Left ventricle myocardium inferior (tissue), 1 donor: ENCODE measurements at regions not wholly inside any gene's neighbourhood (a gene's known extent, or its start where the extent isn't known, plus 50 kb on each side); places are given as distances from the start of the nearest gene placed in this dataset.

Experiments
- DNase-seq: peaks from one replicate; pipeline ENCODE4 v3.0.0-alpha.2; 2020
- H3K27ac ChIP-seq: fragments of 200-600 bp; replicated peaks from 2 replicates; pipeline ENCODE4 v1.8.0; 2021
- H3K27me3 ChIP-seq: fragments of 200-600 bp; 2 replicates; pipeline ENCODE4 v1.8.0; 2021; ENCODE audit warnings: low read depth
- H3K36me3 ChIP-seq: fragments of 200-600 bp; 2 replicates; pipeline ENCODE4 v1.8.0; 2021
- H3K4me1 ChIP-seq: fragments of 200-600 bp; 2 replicates; pipeline ENCODE4 v1.8.0; 2021
- H3K4me3 ChIP-seq: fragments of 200-600 bp; 2 replicates; pipeline ENCODE4 v1.8.0; 2021; ENCODE audit warnings: mild to moderate bottlenecking, moderate library complexity
- H3K9me3 ChIP-seq: fragments of 200-600 bp; replicated peaks from 2 replicates; pipeline ENCODE4 v1.8.0; 2021
- intact Hi-C: fragments of 100-400 bp; cut with micrococcal nuclease; formaldehyde crosslinking; loops from one replicate; pipeline ENCODE4 v1.11.0; 2022
- TF ChIP-seq, protein P1 (sequence below): fragments of 200-600 bp; IDR thresholded peaks from 2 replicates; pipeline ENCODE4 v1.8.0; 2021; ENCODE audit warnings: antibody characterized with exemption, mild to moderate bottlenecking, borderline replicate concordance
- donor health status: DM: no; HTN: yes; CAD: no; lungs with severe emphysema.

GRCh38 chr4:189035654-189036053, 896.4 kb downstream of the TRIML1 start:
- Histone ChIP-seq H3K36me3 (no peaks in the 10 kb centered on the region), H3K9me3 (no peaks in the 10 kb centered on the region), H3K27ac (no peak overlapping the region), H3K4me1 (no peaks in the 10 kb centered on the region), H3K4me3 (no peak overlapping the region), H3K27me3 (no peaks in the 10 kb centered on the region)
- no peak for DNase-seq
- TF ChIP-seq, protein P1, sequence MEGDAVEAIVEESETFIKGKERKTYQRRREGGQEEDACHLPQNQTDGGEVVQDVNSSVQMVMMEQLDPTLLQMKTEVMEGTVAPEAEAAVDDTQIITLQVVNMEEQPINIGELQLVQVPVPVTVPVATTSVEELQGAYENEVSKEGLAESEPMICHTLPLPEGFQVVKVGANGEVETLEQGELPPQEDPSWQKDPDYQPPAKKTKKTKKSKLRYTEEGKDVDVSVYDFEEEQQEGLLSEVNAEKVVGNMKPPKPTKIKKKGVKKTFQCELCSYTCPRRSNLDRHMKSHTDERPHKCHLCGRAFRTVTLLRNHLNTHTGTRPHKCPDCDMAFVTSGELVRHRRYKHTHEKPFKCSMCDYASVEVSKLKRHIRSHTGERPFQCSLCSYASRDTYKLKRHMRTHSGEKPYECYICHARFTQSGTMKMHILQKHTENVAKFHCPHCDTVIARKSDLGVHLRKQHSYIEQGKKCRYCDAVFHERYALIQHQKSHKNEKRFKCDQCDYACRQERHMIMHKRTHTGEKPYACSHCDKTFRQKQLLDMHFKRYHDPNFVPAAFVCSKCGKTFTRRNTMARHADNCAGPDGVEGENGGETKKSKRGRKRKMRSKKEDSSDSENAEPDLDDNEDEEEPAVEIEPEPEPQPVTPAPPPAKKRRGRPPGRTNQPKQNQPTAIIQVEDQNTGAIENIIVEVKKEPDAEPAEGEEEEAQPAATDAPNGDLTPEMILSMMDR: no peak
- intact Hi-C loops: no loop called here

DNA sequence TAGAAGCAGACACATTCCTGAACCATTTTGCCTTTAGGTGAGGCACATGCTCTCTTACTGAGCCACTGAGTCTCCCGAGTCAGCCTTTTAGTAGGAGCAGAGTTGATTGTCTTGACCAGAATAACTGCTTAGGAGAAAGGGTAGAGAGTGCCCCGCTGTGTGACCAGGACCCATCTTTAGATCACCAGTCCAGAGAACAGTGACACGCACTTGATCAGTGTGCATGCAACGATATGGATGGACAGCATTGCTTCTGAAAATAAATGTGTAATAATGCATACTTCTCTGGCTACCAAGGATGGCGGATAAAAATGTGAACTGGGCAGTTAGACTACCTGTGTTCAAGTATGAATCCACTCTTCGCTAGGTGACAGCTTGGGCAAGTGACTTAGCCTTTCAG, 897.7 kb downstream of the TRIML1 start:
- TF ChIP-seq, protein P1: no peak

DNA sequence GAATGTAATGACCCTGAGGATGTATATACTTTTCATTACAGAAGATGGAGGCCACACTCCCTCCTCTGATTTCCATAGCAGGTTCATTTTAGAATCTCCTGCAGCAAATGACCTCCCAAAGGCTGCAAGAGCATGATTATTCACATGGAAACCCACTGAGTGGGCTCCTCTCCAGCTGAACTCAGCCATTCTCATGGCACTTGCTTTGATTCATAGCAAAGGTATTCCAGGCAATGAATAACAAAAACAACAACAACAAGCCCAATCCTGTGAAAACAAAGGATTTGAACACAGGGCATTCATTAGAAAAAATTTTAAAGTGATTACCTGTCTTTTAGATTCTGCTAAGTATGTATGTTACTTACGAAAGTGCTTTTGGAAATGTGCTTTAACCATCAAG, 894.0 kb upstream of the FRG1 start:
- H3K27ac ChIP-seq: no peak overlapping the region
- no peak for DNase-seq
- intact Hi-C loops: no loop called here
- TF ChIP-seq, protein P1: no peak
- no peaks in the 10 kb centered on the region for H3K9me3 ChIP-seq
- H3K27me3 ChIP-seq: peaks cover 24% of the 10 kb centered on the region
- no peaks in the 10 kb centered on the region for H3K36me3 ChIP-seq
- H3K4me1 ChIP-seq: no peaks in the 10 kb centered on the region
- no peak overlapping the region for H3K4me3 ChIP-seq

More for the DNA sequence above, 897.7 kb downstream of the TRIML1 start:
- no peak overlapping the region for H3K27ac ChIP-seq
- H3K36me3 ChIP-seq: no peaks in the 10 kb centered on the region
- DNase-seq: no peak
- intact Hi-C loops: no loop called here
- H3K9me3 ChIP-seq: no peaks in the 10 kb centered on the region
- H3K27me3 ChIP-seq: no peaks in the 10 kb centered on the region
- H3K4me3 ChIP-seq: no peak overlapping the region
- no peaks in the 10 kb centered on the region for H3K4me1 ChIP-seq

DNA sequence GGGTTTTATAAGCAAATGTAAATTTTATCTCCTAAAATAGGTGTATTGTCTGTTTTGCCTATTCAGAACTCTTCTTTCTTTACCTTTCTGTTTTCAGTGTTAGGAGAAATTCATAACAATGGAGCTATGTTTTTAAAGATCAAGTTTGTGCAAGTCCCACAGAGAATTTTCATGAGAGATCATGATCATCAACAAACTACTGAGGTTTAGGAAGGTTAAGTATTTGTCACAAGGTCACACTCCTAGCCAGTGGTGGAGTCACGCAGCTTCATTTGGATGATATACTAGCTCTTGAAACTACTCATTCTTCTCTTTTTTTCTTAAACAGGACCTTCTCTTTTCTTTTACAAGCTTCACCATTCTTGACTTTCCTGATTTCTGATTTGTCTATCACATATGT, 892.6 kb upstream of the FRG1 start:
- no peak for DNase-seq
- Histone ChIP-seq H3K27ac (no peak overlapping the region), H3K4me1 (no peaks in the 10 kb centered on the region), H3K9me3 (no peaks in the 10 kb centered on the region), H3K27me3 (peaks cover 24% of the 10 kb centered on the region), H3K36me3 (no peaks in the 10 kb centered on the region), H3K4me3 (no peak overlapping the region)
- intact Hi-C loops: no loop called here
- TF ChIP-seq, protein P1: no peak

GRCh38 chr4:189049682-189050081, 891.0 kb upstream of the FRG1 start:
- H3K27ac ChIP-seq: no peak overlapping the region
- H3K27me3 ChIP-seq: peaks cover 24% of the 10 kb centered on the region
- no peak for DNase-seq
- H3K4me1 ChIP-seq: no peaks in the 10 kb centered on the region
- intact Hi-C loops: no loop called here
- H3K36me3 ChIP-seq: no peaks in the 10 kb centered on the region
- TF ChIP-seq, protein P1: no peak
- no peak overlapping the region for H3K4me3 ChIP-seq
- no peaks in the 10 kb centered on the region for H3K9me3 ChIP-seq

GRCh38 chr4:189050643-189051042, 890.0 kb upstream of the FRG1 start:
- H3K27me3 ChIP-seq: peaks cover 24% of the 10 kb centered on the region
- H3K36me3 ChIP-seq: no peaks in the 10 kb centered on the region
- intact Hi-C loops: no loop called here
- no peaks in the 10 kb centered on the region for H3K4me1 ChIP-seq
- H3K9me3 ChIP-seq: no peaks in the 10 kb centered on the region
- TF ChIP-seq, protein P1: no peak
- H3K4me3 ChIP-seq: peak overlapping the region; percentile 19
- H3K27ac ChIP-seq: no peak overlapping the region
- no peak for DNase-seq
